IMR-90 (cell line): ENCODE measurements at regions not wholly inside any gene's neighbourhood (a gene's known extent, or its start where the extent isn't known, plus 50 kb on each side); places are given as distances from the start of the nearest gene placed in this dataset.

Experiments
- ATAC-seq: fragments of 200-7000 bp; cut with Tn5 transposase; 2 replicates; pipeline ENCODE4 v1.9.1; 2020; ENCODE audit warnings: low read depth, mild to moderate bottlenecking, moderate library complexity
- BruUV-seq: library from RNA; stranded (reverse); fragments of 400-500 nt; replicated peaks from 2 replicates; lab custom pipeline; 2021; lab: Mats Ljungman, UMichigan
- CTCF ChIA-PET: fragments of 300-600 bp; formaldehyde crosslinking; extraction: SDS; loops from one replicate; lab custom pipeline; 2021; ENCODE audit warnings: antibody characterized with exemption; lab: Yijun Ruan, JAX
- POLR2A ChIA-PET: fragments of 300-600 bp; sonication (Branson Sonifier 250); formaldehyde crosslinking; loops from one replicate; lab custom pipeline; 2022; ENCODE audit warnings: antibody characterized with exemption; ENCODE audit not compliant: unreplicated experiment; lab: Charles Lee
- DNase-seq: peaks from one replicate; pipeline ENCODE4 v3.0.0; 2013
- H2AFZ ChIP-seq: replicated peaks from 2 replicates; pipeline ENCODE3; 2013; ENCODE audit warnings: low read length, mild to moderate bottlenecking; ENCODE audit not compliant: poor library complexity
- H2AK5ac ChIP-seq: 2 replicates; pipeline ENCODE4 v1.6.1; 2013; ENCODE audit warnings: low read depth, low read length, inconsistent platforms
- H2AK9ac ChIP-seq: replicated peaks from 2 replicates; pipeline ENCODE3; 2013; ENCODE audit warnings: mild to moderate bottlenecking, low read depth, low read length, moderate library complexity; ENCODE audit not compliant: poor library complexity
- H2BK120ac ChIP-seq: 2 replicates; pipeline ENCODE4 v1.6.1; 2013; ENCODE audit warnings: low read depth, low read length, inconsistent platforms
- H2BK15ac ChIP-seq: 3 replicates; pipeline ENCODE4 v1.6.1; 2013; ENCODE audit warnings: low read depth, low read length, inconsistent platforms
- H2BK20ac ChIP-seq: 2 replicates; pipeline ENCODE4 v1.6.1; 2013; ENCODE audit warnings: low read depth, mild to moderate bottlenecking, inconsistent platforms, low read length, moderate library complexity
- H2BK5ac ChIP-seq: 2 replicates; pipeline ENCODE4 v1.6.1; 2013; ENCODE audit warnings: mild to moderate bottlenecking, low read depth, low read length, inconsistent platforms; ENCODE audit not compliant: poor library complexity, severe bottlenecking
- H3K14ac ChIP-seq: replicated peaks from 2 replicates; pipeline ENCODE4 v1.6.1; 2013; ENCODE audit warnings: low read depth, low read length, inconsistent platforms
- H3K18ac ChIP-seq: 2 replicates; pipeline ENCODE4 v1.6.1; 2013; ENCODE audit warnings: low read depth, low read length, control low read depth
- H3K23ac ChIP-seq: 2 replicates; pipeline ENCODE4 v1.6.1; 2013; ENCODE audit warnings: low read depth, low read length, inconsistent platforms
- H3K27ac ChIP-seq: 2 replicates; pipeline ENCODE4 v1.5.1; 2013; ENCODE audit warnings: mild to moderate bottlenecking, control low read depth, low read length; ENCODE audit not compliant: insufficient read depth
- H3K27me3 ChIP-seq: 2 replicates; pipeline ENCODE4 v1.6.1; 2013; ENCODE audit warnings: low read length; ENCODE audit not compliant: control insufficient read depth, insufficient read depth
- H3K36me3 ChIP-seq: 2 replicates; pipeline ENCODE4 v1.6.1; 2013; ENCODE audit warnings: low read length, mixed read lengths; ENCODE audit not compliant: control insufficient read depth, insufficient read depth
- H3K4ac ChIP-seq: 2 replicates; pipeline ENCODE4 v1.6.1; 2013; ENCODE audit warnings: low read depth, low read length, inconsistent platforms
- H3K4me1 ChIP-seq: 2 replicates; pipeline ENCODE4 v1.6.1; 2013; ENCODE audit warnings: low read length, mixed read lengths; ENCODE audit not compliant: control insufficient read depth, insufficient read depth
- H3K4me2 ChIP-seq: 2 replicates; pipeline ENCODE4 v1.6.1; 2013; ENCODE audit warnings: low read depth, mild to moderate bottlenecking, control low read depth, low read length, moderate library complexity
- H3K4me3 ChIP-seq: 2 replicates; pipeline ENCODE4 v1.5.1; 2013; ENCODE audit warnings: low read depth, mild to moderate bottlenecking, control low read depth, low read length, moderate library complexity; ENCODE audit not compliant: insufficient read depth
- H3K56ac ChIP-seq: 2 replicates; pipeline ENCODE4 v1.6.1; 2013; ENCODE audit warnings: low read length, inconsistent platforms; ENCODE audit not compliant: insufficient read depth; ENCODE audit errors: extremely low read depth
- H3K79me1 ChIP-seq, 2 experiments: 2 replicates each; pipeline ENCODE4 v1.6.1; 2013; ENCODE audit warnings: low read length in 2 of 2, inconsistent platforms in 1 of 2, low read depth in 1 of 2
- H3K9ac ChIP-seq: 2 replicates; pipeline ENCODE4 v1.6.1; 2013; ENCODE audit warnings: low read depth, low read length, control low read depth
- H3K9me1 ChIP-seq: 2 replicates; pipeline ENCODE4 v1.6.1; 2013; ENCODE audit warnings: low read length, inconsistent platforms; ENCODE audit not compliant: insufficient read depth
- H3K9me3 ChIP-seq: 2 replicates; pipeline ENCODE4 v1.6.1; 2013; ENCODE audit warnings: low read length; ENCODE audit not compliant: control insufficient read depth, insufficient read depth
- H4K20me1 ChIP-seq: 2 replicates; pipeline ENCODE4 v1.6.1; 2013; ENCODE audit warnings: low read length, inconsistent platforms; ENCODE audit not compliant: insufficient read depth
- H4K5ac ChIP-seq: 2 replicates; pipeline ENCODE4 v1.6.1; 2013; ENCODE audit warnings: mild to moderate bottlenecking, low read depth, low read length, control low read depth
- H4K8ac ChIP-seq, 2 experiments: 2 replicates each; pipeline ENCODE4 v1.6.1; 2013; ENCODE audit warnings: low read depth in 2 of 2, low read length in 2 of 2, control low read depth in 1 of 2, inconsistent platforms in 1 of 2
- H4K91ac ChIP-seq: 2 replicates; pipeline ENCODE4 v1.6.1; 2013; ENCODE audit warnings: low read depth, low read length, inconsistent platforms; ENCODE audit not compliant: insufficient read depth
- MAFK ChIP-seq: IDR thresholded peaks from 2 replicates; pipeline ENCODE4 v1.6.1; 2012; ENCODE audit warnings: low read depth, low read length, improper control_type of control experiment
- WGBS, 2 experiments: methylation state at CpG; one replicate each; pipeline versions ENCODE4 v1.1.5 to v1.1.7; 2013; ENCODE audit warnings: missing lambda C conversion rate in 2 of 2; ENCODE audit not compliant: insufficient read length in 1 of 2; ENCODE audit errors: extremely low coverage in 2 of 2; 5-methylcytosine and 5-hydroxymethylcytosine counted together
- dilution Hi-C: fragments of 300-500 bp; cut with HindIII; formaldehyde crosslinking; loops from one replicate; pipeline ENCODE4 v1.14.3; 2018; ENCODE audit warnings: low sequenced_read_pairs; ENCODE audit not compliant: unreplicated experiment
- in situ Hi-C: fragments of 300-500 bp; cut with MboI; formaldehyde crosslinking; loops from 3 replicates; pipeline ENCODE4 v1.14.3; 2019; ENCODE audit warnings: low sequenced_read_pairs, inconsistent platforms, mixed read lengths
- intact Hi-C: fragments of 100-400 bp; cut with micrococcal nuclease; formaldehyde crosslinking; loops from 2 replicates; pipeline ENCODE4 v1.10.0; 2022

DNA sequence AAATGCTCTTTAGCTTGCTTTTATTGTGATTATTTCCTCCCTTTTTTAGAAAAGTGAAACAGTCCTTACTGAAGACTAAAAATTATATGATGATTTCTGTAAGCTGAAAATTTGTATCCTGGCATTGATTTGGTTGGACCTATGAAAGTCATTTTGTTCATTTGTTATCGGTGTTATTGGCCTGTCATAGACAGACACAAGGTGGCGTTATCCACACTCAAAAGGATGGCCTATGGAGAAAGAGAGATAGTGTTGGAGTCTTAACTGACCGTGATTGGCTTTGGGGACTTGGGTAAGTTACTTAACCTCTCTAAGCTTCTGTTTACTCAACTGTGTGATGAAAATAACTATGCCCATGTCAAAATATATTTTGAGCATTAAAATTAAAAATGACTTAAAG lies 203.6 kb upstream of the CHODL start:
- Histone ChIP-seq H3K56ac (no peak overlapping the region), H3K18ac (no peak overlapping the region), H3K14ac (no peak overlapping the region), H2AK5ac (no peak overlapping the region), H4K20me1 (no peaks in the 10 kb centered on the region), H2AK9ac (no peak overlapping the region), H4K8ac (no peak overlapping the region), H3K79me1 (no peaks in the 10 kb centered on the region), H3K27me3 (no peaks in the 10 kb centered on the region), H2BK20ac (no peak overlapping the region), H4K91ac (no peak overlapping the region), H3K4me3 (no peak overlapping the region), H3K36me3 (no peaks in the 10 kb centered on the region), H3K9me1 (no peaks in the 10 kb centered on the region), H3K9me3 (peaks cover 4% of the 10 kb centered on the region), H3K4me1 (no peaks in the 10 kb centered on the region), H4K5ac (no peak overlapping the region), H3K23ac (no peak overlapping the region), H2BK120ac (no peak overlapping the region), H3K4me2 (no peak overlapping the region), H3K9ac (no peak overlapping the region), H3K4ac (no peak overlapping the region), H2BK5ac (no peak overlapping the region), H2BK15ac (no peak overlapping the region), H2AFZ (no peak overlapping the region), H3K27ac (no peak overlapping the region)
- dilution Hi-C loops (no loop called here), in situ Hi-C loops (no loop called here), intact Hi-C loops (no loop called here)
- POLR2A ChIA-PET = no interaction called here
- TF ChIP-seq MAFK = no peak
- WGBS, 2 experiments = no CpG with 5 or more reads among the region's 3 CpGs
- BruUV-seq = no TSS peak
- ATAC-seq = no peak
- no peak for DNase-seq
- CTCF ChIA-PET = interaction anchor here (0.7 kb wide), 1 partner anchor 309 kb away, joined by 3 read pairs; no protein-coding TSS in a partner anchor
